Caco-2 (cell line): ENCODE measurements at regions not wholly inside any gene's neighbourhood (a gene's known extent, or its start where the extent isn't known, plus 50 kb on each side); places are given as distances from the start of the nearest gene placed in this dataset.

Experiments used
- BruUV-seq: library from RNA; stranded (reverse); fragments of 400-500 nt; replicated peaks from 2 replicates; lab custom pipeline; 2021; lab: Mats Ljungman, UMichigan
- CTCF ChIA-PET: fragments of 300-600 bp; sonication (Branson Sonifier 250); formaldehyde crosslinking; loops from one replicate; lab custom pipeline; 2022; ENCODE audit warnings: antibody characterized with exemption; lab: Charles Lee
- POLR2A ChIA-PET: fragments of 300-600 bp; sonication (Branson Sonifier 250); formaldehyde crosslinking; loops from one replicate; lab custom pipeline; 2022; ENCODE audit warnings: antibody characterized with exemption; lab: Charles Lee
- DNase-seq, 2 experiments: peaks; one replicate each; pipeline versions ENCODE4 v3.0.0 to v3.0.0-alpha.2; 2020 to 2022
- H3K27me3 ChIP-seq: replicated peaks from 2 replicates; pipeline ENCODE4 v1.6.0; 2011; ENCODE audit warnings: low read length; ENCODE audit not compliant: control insufficient read depth, insufficient read depth
- H3K36me3 ChIP-seq: 2 replicates; pipeline ENCODE4 v1.5.1; 2011; ENCODE audit warnings: low read length; ENCODE audit not compliant: control insufficient read depth, insufficient read depth
- H3K4me1 ChIP-seq: fragments of 250-450 bp; sonication (Bioruptor Pico); 2 replicates; pipeline ENCODE4 v1.5.1; 2020; ENCODE audit warnings: mild to moderate bottlenecking
- H3K4me3 ChIP-seq: 2 replicates; pipeline ENCODE4 v1.5.1; 2011; ENCODE audit warnings: low read depth, mild to moderate bottlenecking, control low read depth, low read length
- H3K9me3 ChIP-seq: fragments of 250-450 bp; sonication (Bioruptor Pico); 2 replicates; pipeline ENCODE4 v1.5.1; 2020; ENCODE audit warnings: mild to moderate bottlenecking, moderate library complexity
- H3K27ac Mint-ChIP-seq: one replicate; pipeline ENCODE4 v1.8.0; 2022; ENCODE audit warnings: mixed read lengths; ENCODE audit not compliant: unreplicated experiment
- H3K27me3 Mint-ChIP-seq: one replicate; pipeline ENCODE4 v1.8.0; 2022; ENCODE audit warnings: mixed read lengths; ENCODE audit not compliant: insufficient read depth, unreplicated experiment
- H3K36me3 Mint-ChIP-seq: one replicate; pipeline ENCODE4 v1.8.0; 2022; ENCODE audit warnings: mild to moderate bottlenecking, mixed read lengths; ENCODE audit not compliant: insufficient read depth, unreplicated experiment
- H3K4me1 Mint-ChIP-seq: one replicate; pipeline ENCODE4 v1.8.0; 2022; ENCODE audit warnings: low read depth, mixed read lengths; ENCODE audit not compliant: unreplicated experiment
- H3K4me3 Mint-ChIP-seq: one replicate; pipeline ENCODE4 v1.8.0; 2022; ENCODE audit warnings: mild to moderate bottlenecking, moderate library complexity, mixed read lengths; ENCODE audit not compliant: unreplicated experiment
- H3K9me3 Mint-ChIP-seq: one replicate; pipeline ENCODE4 v1.8.0; 2022; ENCODE audit warnings: mixed read lengths; ENCODE audit not compliant: unreplicated experiment
- CTCF ChIP-seq, 2 experiments: fragments of 200-600 bp in 1 of 2; IDR thresholded peaks; 1 replicate in 1 of 2; 2 replicates in 1 of 2; pipeline versions ENCODE4 v1.5.1 to v1.8.0; 2011 to 2022; ENCODE audit warnings: antibody characterized with exemption in 1 of 2, control low read depth in 1 of 2, inconsistent platforms in 1 of 2, low read depth in 1 of 2, low read length in 1 of 2, mild to moderate bottlenecking in 1 of 2, moderate library complexity in 1 of 2; ENCODE audit not compliant: insufficient read depth in 1 of 2, severe bottlenecking in 1 of 2, unreplicated experiment in 1 of 2
- intact Hi-C: fragments of 100-400 bp; cut with micrococcal nuclease; formaldehyde crosslinking; loops from one replicate; pipeline ENCODE4 v1.10.0; 2022; ENCODE audit not compliant: unreplicated experiment

- peaks cover 16% of the 10 kb centered on the region for H3K4me1 Mint-ChIP-seq
- peaks cover 23% of the 10 kb centered on the region for H3K9me3 Mint-ChIP-seq
- DNase-seq = no peak
- Histone ChIP-seq H3K9me3 (peaks cover 27% of the 10 kb centered on the region), H3K36me3 (no peaks in the 10 kb centered on the region), H3K4me1 (peaks cover 23% of the 10 kb centered on the region), H3K27me3 (no peaks in the 10 kb centered on the region), H3K4me3 (no peak overlapping the region)
- ChIA-PET CTCF (no interaction called here), POLR2A (no interaction called here)
- BruUV-seq = no TSS peak
- no peak overlapping the region for H3K27ac Mint-ChIP-seq
- no peak overlapping the region for H3K4me3 Mint-ChIP-seq
- H3K36me3 Mint-ChIP-seq = peaks cover 7% of the 10 kb centered on the region
- no peak for TF ChIP-seq CTCF (IDR thresholded peaks at IDR 0.05; ENCODE audit: insufficient read depth in 1 of 2, low read depth in 1 of 2, low read length in 1 of 2, severe bottlenecking in 1 of 2, unreplicated experiment in 1 of 2)
- intact Hi-C loops = no loop called here
- no peaks in the 10 kb centered on the region for H3K27me3 Mint-ChIP-seq
Observed at GRCh38 chr20:18989736-18990474, 176.3 kb downstream of the SCP2D1 start.

- Mint-ChIP-seq H3K27ac (no peak overlapping the region), H3K4me1 (peaks cover 16% of the 10 kb centered on the region), H3K36me3 (peaks cover 7% of the 10 kb centered on the region), H3K4me3 (no peak overlapping the region), H3K9me3 (peaks cover 23% of the 10 kb centered on the region), H3K27me3 (no peaks in the 10 kb centered on the region)
- no peak for TF ChIP-seq CTCF (IDR thresholded peaks at IDR 0.05; ENCODE audit: insufficient read depth in 1 of 2, low read depth in 1 of 2, low read length in 1 of 2, severe bottlenecking in 1 of 2, unreplicated experiment in 1 of 2)
- Histone ChIP-seq H3K9me3 (peaks cover 27% of the 10 kb centered on the region), H3K4me1 (peaks cover 23% of the 10 kb centered on the region), H3K27me3 (no peaks in the 10 kb centered on the region), H3K4me3 (no peak overlapping the region), H3K36me3 (no peaks in the 10 kb centered on the region)
- BruUV-seq = no TSS peak
- no peak for DNase-seq
- ChIA-PET POLR2A (no interaction called here), CTCF (no interaction called here)
- intact Hi-C loops = no loop called here
Observed at GRCh38 chr20:18991012-18991411, 177.4 kb downstream of the SCP2D1 start.

GRCh38 chr20:18992418-18992817, 178.8 kb downstream of the SCP2D1 start:
- ChIA-PET CTCF (no interaction called here), POLR2A (interaction anchor here (0.6 kb wide), 1 partner anchor 1011 kb away, joined by 3 read pairs; no protein-coding TSS in a partner anchor)
- H3K4me3 ChIP-seq = no peak overlapping the region
- H3K9me3 Mint-ChIP-seq = peaks cover 23% of the 10 kb centered on the region
- H3K9me3 ChIP-seq = peaks cover 27% of the 10 kb centered on the region
- H3K27ac Mint-ChIP-seq = peak overlapping the region; percentile 88
- H3K27me3 Mint-ChIP-seq = no peaks in the 10 kb centered on the region
- intact Hi-C loops = no loop called here
- no peaks in the 10 kb centered on the region for H3K36me3 ChIP-seq
- H3K4me1 Mint-ChIP-seq = peaks cover 16% of the 10 kb centered on the region
- H3K4me3 Mint-ChIP-seq = peak overlapping the region; percentile 20
- peaks cover 23% of the 10 kb centered on the region for H3K4me1 ChIP-seq
- no peaks in the 10 kb centered on the region for H3K27me3 ChIP-seq
- no TSS peak for BruUV-seq
- peak; percentile 80 to 82 for DNase-seq
- H3K36me3 Mint-ChIP-seq = peaks cover 7% of the 10 kb centered on the region
- no peak for TF ChIP-seq CTCF (IDR thresholded peaks at IDR 0.05; ENCODE audit: insufficient read depth in 1 of 2, low read depth in 1 of 2, low read length in 1 of 2, severe bottlenecking in 1 of 2, unreplicated experiment in 1 of 2)
